Bronchial epithelial cell (primary cell): ENCODE measurements at regions not wholly inside any gene's neighbourhood (a gene's known extent, or its start where the extent isn't known, plus 50 kb on each side); places are given as distances from the start of the nearest gene placed in this dataset.
A peak's percentile ranks its signal among the peaks of the same experiment; 100 is the strongest.

Experiments used
- DNase-seq: peaks from one replicate; pipeline ENCODE4 v3.0.0-alpha.2; 2010; ENCODE audit warnings: low read depth
- FAIRE-seq: peaks from 2 replicates; lab custom pipeline; 2011; peaks lifted over from hg19 to GRCh38; lab: Jason Lieb, UNC
- H3K27me3 ChIP-seq: 2 replicates; pipeline ENCODE4 v1.5.1; 2011; ENCODE audit warnings: low read length; ENCODE audit not compliant: control insufficient read depth, insufficient read depth
- H3K36me3 ChIP-seq: 2 replicates; pipeline ENCODE4 v1.5.1; 2011; ENCODE audit warnings: low read length; ENCODE audit not compliant: control insufficient read depth, insufficient read depth
- H3K4me3 ChIP-seq: 2 replicates; pipeline ENCODE4 v1.5.1; 2011; ENCODE audit warnings: mild to moderate bottlenecking, low read depth, low read length, control low read depth
- CTCF ChIP-seq: IDR thresholded peaks from 2 replicates; pipeline ENCODE4 v1.5.1; 2011; ENCODE audit warnings: mild to moderate bottlenecking, moderate library complexity, low read length, control low read depth, inconsistent platforms; ENCODE audit not compliant: insufficient read depth, severe bottlenecking

DNA sequence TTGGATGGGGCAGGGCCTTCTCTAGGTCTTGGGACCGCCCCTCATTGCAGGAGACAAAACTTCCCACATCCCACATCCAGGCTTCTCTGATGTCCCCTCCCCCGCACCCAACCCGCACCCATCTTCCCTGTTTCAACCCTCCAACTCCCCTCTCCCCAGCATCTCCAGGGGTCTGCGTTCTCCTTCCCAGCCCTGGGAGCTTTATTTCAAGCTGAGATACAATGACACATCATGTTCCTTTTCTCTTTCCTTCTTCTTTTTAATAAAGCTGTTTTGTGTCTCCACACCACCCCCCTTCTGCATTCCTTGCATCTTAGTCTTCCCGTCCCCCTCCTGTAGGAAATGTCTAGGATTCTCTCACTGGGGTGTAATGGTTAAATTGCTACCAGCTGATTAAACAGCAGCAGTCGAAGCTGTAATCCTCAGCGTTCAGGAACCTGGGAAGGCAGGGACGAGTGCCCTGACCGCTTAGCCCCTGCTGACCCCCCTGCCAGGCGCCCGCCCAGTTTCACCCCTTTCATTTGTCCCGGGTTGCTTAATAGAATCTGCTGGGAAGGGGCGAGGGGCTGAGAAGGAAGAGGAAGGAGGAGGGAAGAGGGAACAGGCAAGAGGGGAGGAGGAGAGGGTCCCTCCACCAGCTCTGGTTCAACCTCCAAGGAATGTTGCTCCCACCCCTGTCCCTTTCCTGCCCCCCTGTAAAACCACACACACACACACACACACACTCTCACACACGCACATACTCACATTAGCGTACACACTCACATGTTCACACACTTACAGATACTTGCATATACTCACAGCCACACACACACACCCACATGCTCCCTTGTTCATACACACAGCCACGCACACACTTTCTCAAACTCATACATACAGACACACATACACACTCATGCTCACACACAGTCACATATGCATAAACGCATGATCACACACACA lies 104.5 kb upstream of the MED13L start:
- Histone ChIP-seq H3K36me3 (no peaks in the 10 kb centered on the region), H3K4me3 (no peak overlapping the region), H3K27me3 (no peaks in the 10 kb centered on the region)
- TF ChIP-seq CTCF = no peak
- peak; percentile 56 for DNase-seq
- FAIRE-seq = no peak

DNA sequence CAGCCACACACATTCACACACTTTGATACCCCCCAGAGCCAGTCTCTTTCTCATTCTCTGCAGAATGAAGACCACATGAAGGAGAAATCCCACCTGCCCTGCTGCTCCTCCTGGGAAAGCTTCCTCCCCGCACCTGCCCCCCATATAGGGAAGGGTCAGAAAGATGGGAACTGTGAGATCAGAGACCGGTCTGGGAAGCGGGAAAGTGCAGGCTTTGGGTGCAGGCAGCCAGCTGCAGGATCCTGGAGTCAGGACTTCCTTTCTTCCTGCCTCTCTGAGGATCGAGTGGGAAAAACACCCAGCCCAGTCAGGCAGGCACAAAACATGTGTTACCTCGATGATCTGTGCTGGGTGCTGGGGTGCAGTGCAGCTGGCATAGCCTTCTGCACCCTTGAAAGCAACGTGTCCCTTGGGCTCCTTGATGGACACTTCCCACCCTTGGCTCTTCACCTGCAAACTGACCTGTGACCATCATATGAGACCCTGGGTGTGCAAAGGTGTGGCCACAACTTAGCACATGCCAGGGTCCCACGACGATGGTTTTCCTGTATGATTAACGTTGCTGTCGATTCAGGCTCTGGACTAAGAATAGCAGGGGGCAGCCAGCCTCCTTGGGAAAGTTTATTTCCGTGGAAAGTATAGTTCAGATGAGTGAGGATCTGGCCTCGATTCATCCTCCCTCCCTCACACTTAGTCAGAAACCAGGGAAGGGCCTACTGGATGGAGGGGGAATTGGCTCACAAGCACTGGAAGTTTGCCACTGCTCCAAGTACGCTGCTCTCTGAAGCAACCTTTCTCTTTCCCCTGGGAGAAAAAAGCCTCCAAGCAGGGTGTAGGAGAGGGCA lies 105.4 kb upstream of the MED13L start:
- TF ChIP-seq CTCF = no peak
- Histone ChIP-seq H3K36me3 (no peaks in the 10 kb centered on the region), H3K4me3 (no peak overlapping the region), H3K27me3 (no peaks in the 10 kb centered on the region)
- DNase-seq (peak; percentile 43), FAIRE-seq (no peak)

GRCh38 chr12:116384175-116384574 lies 106.7 kb upstream of the MED13L start:
- TF ChIP-seq CTCF = no peak
- DNase-seq (no peak), FAIRE-seq (no peak)
- Histone ChIP-seq H3K36me3 (no peaks in the 10 kb centered on the region), H3K4me3 (no peak overlapping the region), H3K27me3 (no peaks in the 10 kb centered on the region)

DNA sequence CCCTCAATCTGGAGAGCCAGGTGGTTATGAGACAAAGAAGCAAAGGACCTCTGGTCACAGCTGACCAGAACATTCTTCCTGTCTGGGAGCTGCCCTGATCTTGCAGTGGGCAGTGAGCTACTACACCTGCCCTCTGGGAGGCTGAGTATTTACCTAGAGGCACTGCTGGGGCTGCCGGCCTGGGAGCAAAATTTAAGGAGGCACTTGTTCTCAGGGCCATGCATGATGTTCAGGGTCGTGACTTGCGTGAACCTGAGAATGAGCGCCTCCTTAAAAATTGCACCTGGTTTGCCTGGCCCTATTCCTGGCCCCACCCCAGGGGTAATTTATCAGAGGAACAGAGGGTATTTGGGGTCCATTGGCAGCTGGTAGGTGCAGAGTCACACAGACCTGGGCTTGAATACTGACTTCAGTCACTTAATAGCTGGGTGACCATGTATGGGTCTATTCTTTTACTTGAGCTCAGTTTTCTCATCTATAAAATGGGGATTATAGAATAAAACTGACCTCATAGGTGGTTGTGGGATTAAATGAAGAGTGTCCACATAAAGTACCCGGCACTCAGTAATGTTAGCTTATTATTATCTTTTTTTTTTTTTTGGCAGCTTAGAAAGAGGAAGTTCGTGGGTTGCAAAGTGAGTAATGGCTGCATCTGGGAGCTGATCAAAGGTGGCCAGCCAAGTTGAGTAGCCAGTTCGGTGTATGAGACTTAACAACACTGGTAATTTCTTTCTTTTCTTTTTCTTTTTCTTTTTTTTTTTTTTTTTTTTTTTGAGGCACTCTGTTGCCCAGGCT lies 107.4 kb upstream of the MED13L start:
- FAIRE-seq (no peak), DNase-seq (peak; percentile 54)
- Histone ChIP-seq H3K4me3 (no peak overlapping the region), H3K36me3 (no peaks in the 10 kb centered on the region), H3K27me3 (no peaks in the 10 kb centered on the region)
- TF ChIP-seq CTCF = no peak

GRCh38 chr12:116385486-116386217 lies 108.2 kb upstream of the MED13L start:
- Histone ChIP-seq H3K4me3 (no peak overlapping the region), H3K27me3 (no peaks in the 10 kb centered on the region), H3K36me3 (no peaks in the 10 kb centered on the region)
- TF ChIP-seq CTCF = no peak
- DNase-seq (no peak), FAIRE-seq (no peak)
